HepG2 (cell line): ENCODE measurements at regions not wholly inside any gene's neighbourhood (a gene's known extent, or its start where the extent isn't known, plus 50 kb on each side); places are given as distances from the start of the nearest gene placed in this dataset.

Source experiments
- FOXA1 ChIP-seq, 2 experiments: fragments of 450-650 bp in 1 of 2; sonication (generic) in 1 of 2; formaldehyde crosslinking in 1 of 2; IDR thresholded peaks; 2 replicates each; pipeline versions ENCODE4 v1.4.0 to v1.6.1; 2016 to 2020; ENCODE audit warnings: missing genetic modification reagents in 1 of 2
- KAT7 ChIP-seq: IDR thresholded peaks from 2 replicates; pipeline ENCODE4 v1.6.1; 2018; ENCODE audit warnings: borderline replicate concordance, missing compliant biosample characterization
- MEIS2 ChIP-seq: sonication (generic); formaldehyde crosslinking; IDR thresholded peaks from 2 replicates; pipeline ENCODE4 v1.9.0; 2021; ENCODE audit warnings: mild to moderate bottlenecking, missing genetic modification reagents
- MIER2 ChIP-seq: IDR thresholded peaks from 2 replicates; pipeline ENCODE4 v1.6.1; 2016; ENCODE audit warnings: missing biosample characterization, missing genetic modification reagents
- MIER3 ChIP-seq: IDR thresholded peaks from 2 replicates; pipeline ENCODE4 v1.6.1; 2016; ENCODE audit warnings: missing compliant biosample characterization, borderline replicate concordance
- NFIC ChIP-seq: IDR thresholded peaks from 2 replicates; pipeline ENCODE4 v1.6.1; 2012; ENCODE audit warnings: mild to moderate bottlenecking, low read length, inconsistent platforms
- NFKBIZ ChIP-seq: IDR thresholded peaks from 2 replicates; pipeline ENCODE4 v1.6.1; 2018; ENCODE audit warnings: missing genetic modification reagents, missing compliant biosample characterization
- NR2F2 ChIP-seq: IDR thresholded peaks from 2 replicates; pipeline ENCODE4 v1.6.1; 2012; ENCODE audit warnings: low read depth, inconsistent platforms, borderline replicate concordance
- TBL1XR1 ChIP-seq: fragments of 150-350 bp; IDR thresholded peaks from 2 replicates; pipeline ENCODE4 v1.6.1; 2014; ENCODE audit warnings: borderline replicate concordance, low read length; ENCODE audit not compliant: partially characterized antibody
- TBX3 ChIP-seq: fragments of 450-650 bp; IDR thresholded peaks from 2 replicates; pipeline ENCODE4 v1.6.1; 2017; ENCODE audit warnings: antibody characterized with exemption, mild to moderate bottlenecking, inconsistent platforms, borderline replicate concordance
- TEAD3 ChIP-seq: optimal IDR thresholded peaks from 2 replicates; pipeline ENCODE3; 2016; ENCODE audit warnings: borderline replicate concordance
- YEATS2 ChIP-seq: sonication (generic); formaldehyde crosslinking; IDR thresholded peaks from 2 replicates; pipeline ENCODE4 v1.4.0; 2020; ENCODE audit warnings: missing genetic modification reagents, borderline replicate concordance
- ZBTB3 ChIP-seq: sonication (generic); formaldehyde crosslinking; IDR thresholded peaks from 2 replicates; pipeline ENCODE4 v1.4.0; 2020; ENCODE audit warnings: low read depth, mild to moderate bottlenecking, moderate library complexity, missing genetic modification reagents, borderline replicate concordance
- ZNF329 ChIP-seq: sonication (generic); formaldehyde crosslinking; IDR thresholded peaks from 2 replicates; pipeline ENCODE4 v1.9.0; 2021; ENCODE audit warnings: low read depth, mild to moderate bottlenecking, missing genetic modification reagents
- ZNF674 ChIP-seq: sonication (generic); formaldehyde crosslinking; IDR thresholded peaks from 2 replicates; pipeline ENCODE4 v1.5.0; 2020; ENCODE audit warnings: low read depth, mild to moderate bottlenecking, missing genetic modification reagents
- TF ChIP-seq, protein P1 (sequence below): IDR thresholded peaks from 2 replicates; pipeline ENCODE4 v1.6.1; 2016; ENCODE audit warnings: missing compliant biosample characterization, missing genetic modification reagents, borderline replicate concordance
- TF ChIP-seq, protein P2 (sequence below): sonication (generic); formaldehyde crosslinking; IDR thresholded peaks from 2 replicates; pipeline ENCODE4 v1.5.1; 2020; ENCODE audit warnings: missing genetic modification reagents, mild to moderate bottlenecking, borderline replicate concordance
- TF ChIP-seq, protein P3 (sequence below): sonication (generic); formaldehyde crosslinking; IDR thresholded peaks from 2 replicates; pipeline ENCODE4 v1.4.0; 2020; ENCODE audit warnings: missing genetic modification reagents
- TF ChIP-seq, protein P4 (sequence below): sonication (generic); formaldehyde crosslinking; IDR thresholded peaks from 2 replicates; pipeline ENCODE4 v1.4.0; 2020; ENCODE audit warnings: missing genetic modification reagents, borderline replicate concordance

DNA sequence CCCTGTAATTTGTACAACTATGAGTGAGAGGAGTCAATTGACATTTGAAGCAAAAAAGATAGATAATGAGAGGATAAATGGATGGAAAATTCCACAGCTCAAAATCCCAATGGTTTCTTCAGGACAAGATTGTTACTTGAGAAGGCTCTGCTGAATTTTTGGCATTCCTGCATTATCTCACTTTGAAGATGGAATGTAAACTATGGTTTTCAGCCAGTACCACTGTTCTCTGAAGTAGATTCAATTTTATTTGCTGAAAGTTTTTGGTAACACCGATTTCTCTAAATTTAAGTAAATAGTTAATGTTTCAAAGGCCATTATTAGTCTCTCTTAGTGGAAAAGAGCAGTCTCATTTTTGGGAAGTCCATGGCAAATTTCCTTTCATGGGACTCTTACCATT is 121.9 kb upstream of the SLC38A2 start (continued):
- TF ChIP-seq, protein P1, sequence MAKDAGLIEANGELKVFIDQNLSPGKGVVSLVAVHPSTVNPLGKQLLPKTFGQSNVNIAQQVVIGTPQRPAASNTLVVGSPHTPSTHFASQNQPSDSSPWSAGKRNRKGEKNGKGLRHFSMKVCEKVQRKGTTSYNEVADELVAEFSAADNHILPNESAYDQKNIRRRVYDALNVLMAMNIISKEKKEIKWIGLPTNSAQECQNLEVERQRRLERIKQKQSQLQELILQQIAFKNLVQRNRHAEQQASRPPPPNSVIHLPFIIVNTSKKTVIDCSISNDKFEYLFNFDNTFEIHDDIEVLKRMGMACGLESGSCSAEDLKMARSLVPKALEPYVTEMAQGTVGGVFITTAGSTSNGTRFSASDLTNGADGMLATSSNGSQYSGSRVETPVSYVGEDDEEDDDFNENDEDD (CRISPR knock-in tag): peak; percentile 22; the same call in 1 of the 2 replicates
- TF ChIP-seq TBL1XR1: no peak
- TF ChIP-seq ZNF329 (CRISPR knock-in tag): no peak
- peak; percentile 54; the same call in 1 of the 2 replicates for TF ChIP-seq NR2F2
- TF ChIP-seq ZBTB3 (CRISPR knock-in tag): 0 out of 2 replicates have a peak, but pooled peaks have one; percentile 9
- TF ChIP-seq FOXA1 (IDR thresholded peaks at IDR 0.05): no peak
- TF ChIP-seq FOXA1 (CRISPR knock-in tag; IDR thresholded peaks at IDR 0.05): peak; percentile 70; the same call in 1 of the 2 replicates
- no peak for TF ChIP-seq TBX3
- no peak for TF ChIP-seq MIER2
- peak; percentile 100 for TF ChIP-seq TEAD3 (CRISPR knock-in tag)
- TF ChIP-seq, protein P2, sequence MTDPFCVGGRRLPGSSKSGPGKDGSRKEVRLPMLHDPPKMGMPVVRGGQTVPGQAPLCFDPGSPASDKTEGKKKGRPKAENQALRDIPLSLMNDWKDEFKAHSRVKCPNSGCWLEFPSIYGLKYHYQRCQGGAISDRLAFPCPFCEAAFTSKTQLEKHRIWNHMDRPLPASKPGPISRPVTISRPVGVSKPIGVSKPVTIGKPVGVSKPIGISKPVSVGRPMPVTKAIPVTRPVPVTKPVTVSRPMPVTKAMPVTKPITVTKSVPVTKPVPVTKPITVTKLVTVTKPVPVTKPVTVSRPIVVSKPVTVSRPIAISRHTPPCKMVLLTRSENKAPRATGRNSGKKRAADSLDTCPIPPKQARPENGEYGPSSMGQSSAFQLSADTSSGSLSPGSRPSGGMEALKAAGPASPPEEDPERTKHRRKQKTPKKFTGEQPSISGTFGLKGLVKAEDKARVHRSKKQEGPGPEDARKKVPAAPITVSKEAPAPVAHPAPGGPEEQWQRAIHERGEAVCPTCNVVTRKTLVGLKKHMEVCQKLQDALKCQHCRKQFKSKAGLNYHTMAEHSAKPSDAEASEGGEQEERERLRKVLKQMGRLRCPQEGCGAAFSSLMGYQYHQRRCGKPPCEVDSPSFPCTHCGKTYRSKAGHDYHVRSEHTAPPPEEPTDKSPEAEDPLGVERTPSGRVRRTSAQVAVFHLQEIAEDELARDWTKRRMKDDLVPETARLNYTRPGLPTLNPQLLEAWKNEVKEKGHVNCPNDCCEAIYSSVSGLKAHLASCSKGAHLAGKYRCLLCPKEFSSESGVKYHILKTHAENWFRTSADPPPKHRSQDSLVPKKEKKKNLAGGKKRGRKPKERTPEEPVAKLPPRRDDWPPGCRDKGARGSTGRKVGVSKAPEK: no peak
- TF ChIP-seq, protein P3, sequence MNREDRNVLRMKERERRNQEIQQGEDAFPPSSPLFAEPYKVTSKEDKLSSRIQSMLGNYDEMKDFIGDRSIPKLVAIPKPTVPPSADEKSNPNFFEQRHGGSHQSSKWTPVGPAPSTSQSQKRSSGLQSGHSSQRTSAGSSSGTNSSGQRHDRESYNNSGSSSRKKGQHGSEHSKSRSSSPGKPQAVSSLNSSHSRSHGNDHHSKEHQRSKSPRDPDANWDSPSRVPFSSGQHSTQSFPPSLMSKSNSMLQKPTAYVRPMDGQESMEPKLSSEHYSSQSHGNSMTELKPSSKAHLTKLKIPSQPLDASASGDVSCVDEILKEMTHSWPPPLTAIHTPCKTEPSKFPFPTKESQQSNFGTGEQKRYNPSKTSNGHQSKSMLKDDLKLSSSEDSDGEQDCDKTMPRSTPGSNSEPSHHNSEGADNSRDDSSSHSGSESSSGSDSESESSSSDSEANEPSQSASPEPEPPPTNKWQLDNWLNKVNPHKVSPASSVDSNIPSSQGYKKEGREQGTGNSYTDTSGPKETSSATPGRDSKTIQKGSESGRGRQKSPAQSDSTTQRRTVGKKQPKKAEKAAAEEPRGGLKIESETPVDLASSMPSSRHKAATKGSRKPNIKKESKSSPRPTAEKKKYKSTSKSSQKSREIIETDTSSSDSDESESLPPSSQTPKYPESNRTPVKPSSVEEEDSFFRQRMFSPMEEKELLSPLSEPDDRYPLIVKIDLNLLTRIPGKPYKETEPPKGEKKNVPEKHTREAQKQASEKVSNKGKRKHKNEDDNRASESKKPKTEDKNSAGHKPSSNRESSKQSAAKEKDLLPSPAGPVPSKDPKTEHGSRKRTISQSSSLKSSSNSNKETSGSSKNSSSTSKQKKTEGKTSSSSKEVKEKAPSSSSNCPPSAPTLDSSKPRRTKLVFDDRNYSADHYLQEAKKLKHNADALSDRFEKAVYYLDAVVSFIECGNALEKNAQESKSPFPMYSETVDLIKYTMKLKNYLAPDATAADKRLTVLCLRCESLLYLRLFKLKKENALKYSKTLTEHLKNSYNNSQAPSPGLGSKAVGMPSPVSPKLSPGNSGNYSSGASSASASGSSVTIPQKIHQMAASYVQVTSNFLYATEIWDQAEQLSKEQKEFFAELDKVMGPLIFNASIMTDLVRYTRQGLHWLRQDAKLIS (CRISPR knock-in tag): no peak
- TF ChIP-seq NFIC: peak; percentile 80
- 0 out of 2 replicates have a peak, but pooled peaks have one; percentile 10 for TF ChIP-seq MIER3 (CRISPR knock-in tag)
- peak; percentile 89 for TF ChIP-seq KAT7 (CRISPR knock-in tag)
- no peak for TF ChIP-seq NFKBIZ
- TF ChIP-seq YEATS2 (CRISPR knock-in tag): no peak
- no peak for TF ChIP-seq ZNF674 (CRISPR knock-in tag)
- TF ChIP-seq, protein P4, sequence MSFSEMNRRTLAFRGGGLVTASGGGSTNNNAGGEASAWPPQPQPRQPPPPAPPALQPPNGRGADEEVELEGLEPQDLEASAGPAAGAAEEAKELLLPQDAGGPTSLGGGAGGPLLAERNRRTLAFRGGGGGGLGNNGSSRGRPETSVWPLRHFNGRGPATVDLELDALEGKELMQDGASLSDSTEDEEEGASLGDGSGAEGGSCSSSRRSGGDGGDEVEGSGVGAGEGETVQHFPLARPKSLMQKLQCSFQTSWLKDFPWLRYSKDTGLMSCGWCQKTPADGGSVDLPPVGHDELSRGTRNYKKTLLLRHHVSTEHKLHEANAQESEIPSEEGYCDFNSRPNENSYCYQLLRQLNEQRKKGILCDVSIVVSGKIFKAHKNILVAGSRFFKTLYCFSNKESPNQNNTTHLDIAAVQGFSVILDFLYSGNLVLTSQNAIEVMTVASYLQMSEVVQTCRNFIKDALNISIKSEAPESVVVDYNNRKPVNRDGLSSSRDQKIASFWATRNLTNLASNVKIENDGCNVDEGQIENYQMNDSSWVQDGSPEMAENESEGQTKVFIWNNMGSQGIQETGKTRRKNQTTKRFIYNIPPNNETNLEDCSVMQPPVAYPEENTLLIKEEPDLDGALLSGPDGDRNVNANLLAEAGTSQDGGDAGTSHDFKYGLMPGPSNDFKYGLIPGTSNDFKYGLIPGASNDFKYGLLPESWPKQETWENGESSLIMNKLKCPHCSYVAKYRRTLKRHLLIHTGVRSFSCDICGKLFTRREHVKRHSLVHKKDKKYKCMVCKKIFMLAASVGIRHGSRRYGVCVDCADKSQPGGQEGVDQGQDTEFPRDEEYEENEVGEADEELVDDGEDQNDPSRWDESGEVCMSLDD: no peak
- no peak for TF ChIP-seq MEIS2 (CRISPR knock-in tag)
